Globus pallidus (tissue), 1 donor: ENCODE measurements at regions not wholly inside any gene's neighbourhood (a gene's known extent, or its start where the extent isn't known, plus 50 kb on each side); places are given as distances from the start of the nearest gene placed in this dataset.
"Not testable (repeated sequence)": the region's sequence is repeated elsewhere in the genome, so short reads cannot be mapped to it uniquely, and the experiment has no call there.

ENCODE experiments used
- DNase-seq: peaks from one replicate; pipeline ENCODE4 v3.0.0-alpha.2; 2015; ENCODE audit warnings: low spot score

- no peak for DNase-seq
Measured at GRCh38 chr1:4120557-4121292, 220.7 kb upstream of the C1orf174 start.

- no peak for DNase-seq
Measured at GRCh38 chr1:4121293-4121684, 221.2 kb upstream of the C1orf174 start.

GRCh38 chr1:4121834-4122512 lies 221.9 kb upstream of the C1orf174 start:
- DNase-seq, result no peak

DNA sequence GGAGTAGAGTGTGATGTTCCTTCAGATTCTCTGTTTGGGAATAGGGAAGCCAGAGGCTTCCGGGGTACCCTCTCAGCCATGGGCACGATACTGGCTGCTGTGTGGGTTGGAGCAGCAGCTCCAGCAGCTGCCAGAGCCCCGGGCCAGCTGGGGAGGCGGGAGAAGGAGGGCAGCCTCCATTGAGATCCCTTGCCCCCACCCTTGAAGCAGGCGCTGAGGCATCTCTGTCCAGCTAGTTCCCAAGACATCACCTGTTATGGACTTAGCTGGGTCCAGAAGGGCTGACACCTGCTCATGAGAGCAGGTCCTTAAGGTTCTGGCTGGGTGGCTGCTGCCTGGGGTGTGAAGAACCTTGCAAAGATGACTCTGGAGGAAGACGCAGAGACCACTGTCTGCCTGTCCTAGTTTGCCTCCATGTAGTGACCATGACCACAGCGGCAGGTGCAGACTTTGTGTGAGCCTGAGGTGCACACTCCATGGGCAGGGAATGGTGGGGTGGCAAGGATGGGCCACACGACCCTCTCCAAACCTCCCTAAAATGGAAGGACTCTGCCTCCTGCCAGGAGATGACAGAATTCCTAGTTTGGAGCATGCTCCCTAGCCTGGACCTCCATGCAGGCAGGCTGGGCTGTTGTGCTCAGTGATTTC lies 222.6 kb upstream of the C1orf174 start:
- DNase-seq, result no peak

- no peak for DNase-seq
Measured at GRCh38 chr1:4124631-4125145, 224.6 kb upstream of the C1orf174 start.

GRCh38 chr1:4126251-4126650 lies 226.2 kb upstream of the C1orf174 start:
- DNase-seq, result no peak

DNA sequence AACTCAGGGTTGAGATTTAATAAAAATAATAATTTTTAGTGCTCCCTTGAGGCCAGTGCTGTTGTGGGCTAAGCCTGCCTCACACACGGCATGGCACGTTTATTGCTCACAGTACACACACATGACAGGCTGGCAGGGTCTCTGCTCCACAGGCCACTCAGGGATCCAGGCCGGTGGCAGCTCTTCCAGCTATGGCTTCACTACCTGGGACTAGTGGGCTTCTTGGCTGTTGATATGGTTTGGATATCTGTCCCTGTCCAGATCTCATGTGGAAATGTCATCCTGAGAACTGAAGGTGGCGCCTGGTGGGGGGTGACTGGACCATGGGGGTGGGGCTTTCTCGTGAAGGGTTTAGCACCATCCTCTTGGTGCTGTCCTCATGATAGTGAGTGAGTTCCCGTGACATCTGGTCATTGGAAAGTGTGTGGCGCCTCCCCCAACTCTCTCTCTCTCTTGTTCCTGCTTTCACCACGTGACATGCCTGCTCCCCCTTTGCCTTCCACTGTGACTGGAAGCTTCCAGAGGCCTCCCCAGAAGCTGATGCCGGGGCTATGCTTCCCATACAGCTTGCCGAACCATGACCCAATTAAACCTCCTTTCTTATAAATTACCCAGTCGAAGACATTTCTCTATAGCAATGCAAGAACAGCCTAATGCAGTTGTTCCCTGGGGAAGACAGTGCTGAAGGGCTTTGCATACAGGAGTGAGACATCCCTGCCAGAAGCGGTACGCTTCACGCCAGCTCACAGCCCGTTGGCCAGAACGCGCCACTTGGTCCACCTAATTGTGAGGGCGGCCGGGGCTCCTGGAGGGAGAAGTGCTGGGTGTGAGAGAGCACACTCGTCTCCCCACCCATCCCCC lies 226.9 kb upstream of the C1orf174 start:
- DNase-seq, result no peak

GRCh38 chr1:4127592-4128140 lies 227.6 kb upstream of the C1orf174 start:
- DNase-seq, result no peak

GRCh38 chr1:4128616-4129015 lies 228.5 kb upstream of the C1orf174 start:
- DNase-seq, result no peak

DNA sequence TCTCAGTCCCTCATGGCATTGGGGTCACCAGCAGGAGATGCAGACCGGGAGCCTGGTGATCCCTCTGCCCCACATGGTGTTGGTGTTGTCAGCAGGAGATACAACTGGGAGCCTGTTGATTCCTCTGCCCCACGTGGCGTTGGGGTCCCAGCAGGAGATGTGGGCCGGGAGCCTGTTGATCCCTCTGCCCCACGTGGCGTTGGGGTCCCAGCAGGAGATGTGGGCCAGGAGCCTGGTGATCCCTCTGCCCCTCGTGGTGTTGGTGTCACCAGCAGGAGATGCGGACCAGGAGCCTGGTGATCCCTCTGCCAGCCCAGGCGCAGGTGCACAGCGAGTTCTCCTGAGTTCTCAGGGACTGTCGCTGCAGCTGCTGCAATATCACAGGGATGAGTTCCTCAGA lies 229.6 kb upstream of the C1orf174 start:
- DNase-seq, result no peak

GRCh38 chr1:4130096-4130495 lies 230.0 kb upstream of the C1orf174 start:
- no peak for DNase-seq

- DNase-seq, result no peak
Measured at GRCh38 chr1:4131734-4132133, 231.7 kb upstream of the C1orf174 start.

- DNase-seq, result no peak
Measured at GRCh38 chr1:4132352-4133296, 232.6 kb upstream of the C1orf174 start.

GRCh38 chr1:4133297-4133938 lies 233.3 kb upstream of the C1orf174 start:
- DNase-seq, result no peak

GRCh38 chr1:4133939-4134321 lies 233.9 kb upstream of the C1orf174 start:
- no peak for DNase-seq

- not testable (repeated sequence) for DNase-seq
Measured at GRCh38 chr1:4135853-4136252, 235.8 kb upstream of the C1orf174 start.

- no peak for DNase-seq
Measured at GRCh38 chr1:4137621-4138415, 237.7 kb upstream of the C1orf174 start.

DNA sequence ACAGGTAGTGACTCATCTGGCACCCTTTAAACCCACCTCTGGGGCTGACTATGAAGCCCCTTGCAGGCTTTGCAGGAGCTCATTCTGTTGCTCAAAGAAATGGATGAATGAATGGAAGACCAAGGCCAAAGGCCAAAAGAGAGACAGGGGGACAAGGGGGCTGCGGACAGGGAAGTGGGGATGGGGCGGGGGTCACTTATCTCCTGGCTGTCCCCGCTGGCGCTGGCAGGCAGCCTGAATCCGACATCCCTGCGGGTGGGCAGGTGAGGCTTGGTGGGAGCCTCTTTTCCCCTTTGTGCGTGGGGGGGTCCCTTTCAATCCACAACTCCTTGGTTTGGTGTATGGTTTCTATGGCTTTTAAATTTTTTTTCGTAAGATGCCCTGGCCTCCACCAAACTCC lies 239.6 kb upstream of the C1orf174 start:
- DNase-seq, result no peak

DNA sequence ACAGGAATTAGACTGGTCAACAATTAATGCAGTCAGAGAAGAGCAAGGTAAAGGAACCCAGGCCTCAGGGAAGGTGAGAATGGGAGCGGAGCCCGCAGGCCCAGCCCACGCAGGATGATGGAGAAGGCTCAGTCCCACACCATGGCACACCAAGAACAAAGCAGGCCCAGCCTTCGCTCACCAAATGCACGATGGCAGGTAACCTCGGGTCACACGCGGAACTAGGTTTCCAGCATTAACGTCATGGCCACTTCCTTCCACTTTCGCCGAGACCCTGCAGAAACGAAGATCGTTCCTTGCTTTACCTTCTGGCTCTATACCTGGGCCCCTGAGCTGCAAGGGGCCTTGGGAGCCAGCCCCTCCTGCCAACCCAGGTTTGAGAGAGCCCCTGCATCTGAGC lies 240.2 kb upstream of the C1orf174 start:
- no peak for DNase-seq
